Pancreas (tissue), 10 donors: ENCODE measurements at regions not wholly inside any gene's neighbourhood (a gene's known extent, or its start where the extent isn't known, plus 50 kb on each side); places are given as distances from the start of the nearest gene placed in this dataset.

ENCODE experiments used
- ATAC-seq, 4 donors: fragments of 200-7000 bp; cut with Tn5 transposase; one replicate each; pipeline versions ENCODE4 v1.8.0 to v1.9.1; 2020; ENCODE audit warnings: mild to moderate bottlenecking in 4 of 4, moderate library complexity in 4 of 4
- DNase-seq, 6 donors: peaks; one replicate each; pipeline ENCODE4 v3.0.0-alpha.2; 2020
- FAIRE-seq: peaks from 2 replicates; lab custom pipeline; 2012; peaks lifted over from hg19 to GRCh38; lab: Jason Lieb, UNC
- H3K27ac ChIP-seq, 4 donors: fragments of 200-600 bp; sonication (generic); 1 replicate in 3 of 4; 2 replicates in 1 of 4; pipeline versions ENCODE4 v1.5.0 to v1.8.0; 2020
- H3K27me3 ChIP-seq, 4 donors: fragments of 200-600 bp; one replicate each; pipeline ENCODE4 v1.8.0; 2021
- H3K36me3 ChIP-seq, 3 donors: fragments of 200-600 bp; sonication (generic) in 1 of 3; one replicate each; pipeline versions ENCODE4 v1.5.0 to v1.8.0; 2020 to 2021
- H3K4me1 ChIP-seq, 3 donors: fragments of 200-600 bp; one replicate each; pipeline ENCODE4 v1.8.0; 2021
- H3K4me3 ChIP-seq, 4 donors: fragments of 200-600 bp; sonication (generic) in 2 of 4; one replicate each; pipeline versions ENCODE4 v1.5.0 to v1.8.0; 2020 to 2021
- H3K9me3 ChIP-seq, 4 donors: fragments of 200-600 bp; one replicate each; pipeline ENCODE4 v1.8.0; 2021
- WGBS, 2 donors: extraction: QIAGEN DNeasy Blood & Tissue Kit; methylation state at CpG; one replicate each; pipeline ENCODE4 v1.1.7; 2013; 5-methylcytosine and 5-hydroxymethylcytosine counted together
- intact Hi-C, 3 donors: fragments of 100-400 bp; cut with DNase I; formaldehyde crosslinking; loops; one replicate each; pipeline versions ENCODE4 v1.11.1 to v1.14.2; 2022
- TF ChIP-seq, protein P1 (sequence below), 4 donors: fragments of 200-600 bp; sonication (generic) in 3 of 4; IDR thresholded peaks; one replicate each; pipeline versions ENCODE4 v1.5.0 to v1.8.0; 2021; ENCODE audit warnings: antibody characterized with exemption in 4 of 4
- donor health status: healthy with polysubstance abuse.
- donor health status: DM: no; HTN: no; CAD: no; lungs with moderate emphysema.
- donor health status: DM: no; HTN: no; CAD: no.
- donor health status: control.
- donor health status: control.
- donor health status: Bipolar disorder and iron deficiency.
- donor health status: DM: yes; HTN: yes; CAD: no.
- donor health status: DM: no; HTN: no; CAD: no.
- donor health status: DM: no; HTN: no; CAD: no.
- donor health status: DM: yes; HTN: yes; CAD: no.

DNA sequence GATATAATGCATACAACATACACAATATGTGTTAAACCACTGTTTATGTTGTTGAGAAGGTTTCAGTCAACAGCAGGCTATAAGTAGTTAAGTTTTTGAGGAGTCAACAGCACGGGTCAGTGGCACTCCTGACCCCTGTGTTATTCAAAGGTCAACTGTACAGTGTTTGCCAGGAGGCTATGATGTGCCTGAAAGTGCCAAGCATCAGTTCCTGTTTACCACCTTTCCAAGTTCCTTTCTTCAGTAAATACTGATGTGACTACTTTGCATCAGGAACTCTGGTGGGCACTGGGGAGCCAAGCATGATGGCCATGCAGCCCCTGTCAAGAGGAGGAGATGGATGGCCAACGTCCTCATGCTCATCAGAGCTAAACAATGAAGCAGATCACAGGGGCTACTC lies 224.4 kb upstream of the EXOC2 start:
- ATAC-seq = no peak
- intact Hi-C loops = loop anchor here in 2 of 3 donors (10.0 kb wide), 2 partner anchors 408 to 428 kb away; no protein-coding TSS in a partner anchor
- Histone ChIP-seq H3K4me3 (no peak overlapping the region), H3K27ac (no peak overlapping the region), H3K27me3 (no peaks in the 10 kb centered on the region), H3K9me3 (peaks cover 0 to 4% (median 0%) of the 10 kb centered on the region in 4 donors), H3K36me3 (no peaks in the 10 kb centered on the region), H3K4me1 (no peaks in the 10 kb centered on the region)
- no peak for DNase-seq
- FAIRE-seq = no peak
- WGBS, 2 donors = 39 to 53% methylated on average over 2 of the region's 2 CpGs
- TF ChIP-seq, protein P1, sequence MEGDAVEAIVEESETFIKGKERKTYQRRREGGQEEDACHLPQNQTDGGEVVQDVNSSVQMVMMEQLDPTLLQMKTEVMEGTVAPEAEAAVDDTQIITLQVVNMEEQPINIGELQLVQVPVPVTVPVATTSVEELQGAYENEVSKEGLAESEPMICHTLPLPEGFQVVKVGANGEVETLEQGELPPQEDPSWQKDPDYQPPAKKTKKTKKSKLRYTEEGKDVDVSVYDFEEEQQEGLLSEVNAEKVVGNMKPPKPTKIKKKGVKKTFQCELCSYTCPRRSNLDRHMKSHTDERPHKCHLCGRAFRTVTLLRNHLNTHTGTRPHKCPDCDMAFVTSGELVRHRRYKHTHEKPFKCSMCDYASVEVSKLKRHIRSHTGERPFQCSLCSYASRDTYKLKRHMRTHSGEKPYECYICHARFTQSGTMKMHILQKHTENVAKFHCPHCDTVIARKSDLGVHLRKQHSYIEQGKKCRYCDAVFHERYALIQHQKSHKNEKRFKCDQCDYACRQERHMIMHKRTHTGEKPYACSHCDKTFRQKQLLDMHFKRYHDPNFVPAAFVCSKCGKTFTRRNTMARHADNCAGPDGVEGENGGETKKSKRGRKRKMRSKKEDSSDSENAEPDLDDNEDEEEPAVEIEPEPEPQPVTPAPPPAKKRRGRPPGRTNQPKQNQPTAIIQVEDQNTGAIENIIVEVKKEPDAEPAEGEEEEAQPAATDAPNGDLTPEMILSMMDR (IDR thresholded peaks at IDR 0.05) = no peak

DNA sequence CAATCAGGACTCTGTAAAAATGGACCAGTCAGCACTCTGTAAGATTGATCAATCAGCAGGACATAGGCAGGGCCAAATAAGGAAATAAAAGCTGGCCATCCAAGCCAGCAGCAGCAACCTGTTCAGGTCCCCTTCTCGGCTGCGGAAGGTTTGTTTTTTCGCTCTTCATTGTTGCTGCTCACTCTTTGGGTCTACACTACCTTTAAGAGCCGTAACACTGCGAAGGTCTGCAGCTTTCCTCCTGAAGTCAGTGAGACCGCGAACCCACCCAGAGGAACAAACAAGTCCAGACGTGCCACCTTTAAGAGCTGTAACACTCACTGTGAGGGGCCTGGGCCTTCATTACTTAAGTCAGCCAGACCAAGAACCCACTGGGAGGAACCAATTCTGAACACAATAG lies 223.2 kb upstream of the EXOC2 start:
- WGBS, 2 donors = 96 to 99% methylated on average over 8 of the region's 8 CpGs
- Histone ChIP-seq H3K9me3 (peaks cover 0 to 4% (median 0%) of the 10 kb centered on the region in 4 donors), H3K27me3 (no peaks in the 10 kb centered on the region), H3K4me1 (no peaks in the 10 kb centered on the region), H3K27ac (no peak overlapping the region), H3K36me3 (no peaks in the 10 kb centered on the region), H3K4me3 (no peak overlapping the region)
- intact Hi-C loops = loop anchor here in 2 of 3 donors (10.0 kb wide), 2 partner anchors 409 to 429 kb away; no protein-coding TSS in a partner anchor
- no peak for ATAC-seq
- no peak for DNase-seq
- FAIRE-seq = no peak
- TF ChIP-seq, protein P1 (IDR thresholded peaks at IDR 0.05) = no peak

DNA sequence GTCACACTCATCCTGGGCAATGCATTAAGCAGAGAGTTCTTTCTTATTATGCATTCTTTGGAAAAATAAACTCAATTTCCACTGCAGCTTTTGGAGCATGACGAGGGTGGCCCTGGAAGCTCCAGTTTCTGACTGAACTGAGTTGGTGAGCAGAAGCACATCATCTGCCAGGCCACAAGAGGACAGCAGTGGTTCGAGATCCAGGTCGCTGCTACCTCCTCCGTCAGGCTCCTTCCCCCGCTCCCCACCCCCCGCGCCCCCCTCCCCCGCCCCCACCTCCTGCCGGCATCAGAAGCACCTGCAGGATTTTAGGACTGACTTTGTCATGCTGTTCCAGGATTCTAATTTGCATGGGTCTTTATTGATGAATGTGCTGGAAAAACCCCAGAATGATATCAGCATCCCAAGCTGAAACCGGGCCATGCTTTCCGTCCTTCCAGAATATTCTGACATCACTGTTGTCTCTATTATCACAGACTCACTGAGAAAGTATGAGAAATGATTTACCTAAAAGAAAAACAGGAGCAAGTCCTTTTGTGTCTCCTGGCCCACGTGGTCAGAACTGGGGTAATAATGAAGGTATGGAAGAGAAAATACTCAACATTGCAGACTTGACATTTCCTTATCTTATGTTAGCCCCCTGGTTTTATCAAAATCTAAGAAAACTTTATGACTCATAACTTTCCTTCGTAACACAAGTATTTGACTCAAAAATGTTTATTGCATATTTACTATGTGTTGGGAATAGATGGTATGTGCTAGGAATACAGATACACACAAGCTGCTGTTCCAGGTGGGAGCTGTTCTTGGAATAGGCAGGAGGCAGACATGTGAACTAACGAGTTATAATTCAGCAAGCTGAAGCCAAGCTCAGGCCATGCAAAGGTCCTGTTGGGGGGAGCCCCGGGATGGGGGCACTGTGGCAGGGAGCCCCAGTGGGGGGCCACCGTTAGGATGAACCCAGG lies 220.2 kb upstream of the EXOC2 start:
- Histone ChIP-seq H3K4me3 (no peak overlapping the region), H3K36me3 (no peaks in the 10 kb centered on the region), H3K27me3 (no peaks in the 10 kb centered on the region), H3K4me1 (no peaks in the 10 kb centered on the region), H3K9me3 (no peaks in the 10 kb centered on the region), H3K27ac (no peak overlapping the region)
- TF ChIP-seq, protein P1 (IDR thresholded peaks at IDR 0.05) = peak in 2 of 4 donors; percentile 32
- 13 to 14% methylated on average over 16 of the region's 16 CpGs for WGBS, 2 donors
- no peak for FAIRE-seq
- ATAC-seq = peak; percentile 80 to 97 (median 94)
- intact Hi-C loops = loop anchor here (5.0 to 10.0 kb wide), 3 partner anchors 412 to 432 kb away; no protein-coding TSS in a partner anchor
- peak in 4 of 6 donors; percentile 25 to 67 (median 38) for DNase-seq

DNA sequence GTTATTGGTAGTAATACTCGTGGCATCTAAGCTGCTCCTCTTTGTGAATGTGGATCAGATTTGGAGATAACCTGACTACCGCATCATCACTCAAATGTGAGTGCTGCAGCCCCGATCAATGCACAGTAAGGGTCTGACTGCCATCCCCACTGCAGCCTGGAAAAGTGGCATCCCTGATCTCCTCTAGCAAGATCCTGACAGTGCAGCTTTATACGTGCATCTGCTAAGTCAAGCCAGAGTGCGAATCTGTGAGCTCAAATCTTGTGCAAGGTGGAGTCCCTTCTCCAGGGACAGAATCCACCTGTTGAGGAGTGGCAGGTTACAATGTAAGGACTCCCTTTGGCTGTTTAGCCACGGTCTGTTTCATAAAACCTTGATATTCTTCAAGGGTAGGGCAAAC lies 215.0 kb upstream of the EXOC2 start:
- H3K27ac ChIP-seq = no peak overlapping the region
- intact Hi-C loops = no loop called here
- no peaks in the 10 kb centered on the region for H3K27me3 ChIP-seq
- TF ChIP-seq, protein P1 (IDR thresholded peaks at IDR 0.05) = no peak
- no peaks in the 10 kb centered on the region for H3K4me1 ChIP-seq
- H3K4me3 ChIP-seq = no peak overlapping the region
- no peaks in the 10 kb centered on the region for H3K9me3 ChIP-seq
- 60 to 69% methylated on average over 6 of the region's 6 CpGs for WGBS, 2 donors
- FAIRE-seq (no peak), DNase-seq (no peak), ATAC-seq (no peak)
- no peaks in the 10 kb centered on the region for H3K36me3 ChIP-seq
